GM10266 (cell line): ENCODE measurements at regions not wholly inside any gene's neighbourhood (a gene's known extent, or its start where the extent isn't known, plus 50 kb on each side); places are given as distances from the start of the nearest gene placed in this dataset.

ENCODE experiments used
- DNase-seq: peaks from one replicate; pipeline ENCODE4 v3.0.0; 2012; ENCODE audit errors: extremely low spot score
- TF ChIP-seq, protein P1 (sequence below): IDR thresholded peaks from 2 replicates; pipeline ENCODE4 v1.5.1; 2012; ENCODE audit warnings: mild to moderate bottlenecking, low read depth; ENCODE audit not compliant: control insufficient read depth, insufficient read depth; ENCODE audit errors: missing control alignments

DNA sequence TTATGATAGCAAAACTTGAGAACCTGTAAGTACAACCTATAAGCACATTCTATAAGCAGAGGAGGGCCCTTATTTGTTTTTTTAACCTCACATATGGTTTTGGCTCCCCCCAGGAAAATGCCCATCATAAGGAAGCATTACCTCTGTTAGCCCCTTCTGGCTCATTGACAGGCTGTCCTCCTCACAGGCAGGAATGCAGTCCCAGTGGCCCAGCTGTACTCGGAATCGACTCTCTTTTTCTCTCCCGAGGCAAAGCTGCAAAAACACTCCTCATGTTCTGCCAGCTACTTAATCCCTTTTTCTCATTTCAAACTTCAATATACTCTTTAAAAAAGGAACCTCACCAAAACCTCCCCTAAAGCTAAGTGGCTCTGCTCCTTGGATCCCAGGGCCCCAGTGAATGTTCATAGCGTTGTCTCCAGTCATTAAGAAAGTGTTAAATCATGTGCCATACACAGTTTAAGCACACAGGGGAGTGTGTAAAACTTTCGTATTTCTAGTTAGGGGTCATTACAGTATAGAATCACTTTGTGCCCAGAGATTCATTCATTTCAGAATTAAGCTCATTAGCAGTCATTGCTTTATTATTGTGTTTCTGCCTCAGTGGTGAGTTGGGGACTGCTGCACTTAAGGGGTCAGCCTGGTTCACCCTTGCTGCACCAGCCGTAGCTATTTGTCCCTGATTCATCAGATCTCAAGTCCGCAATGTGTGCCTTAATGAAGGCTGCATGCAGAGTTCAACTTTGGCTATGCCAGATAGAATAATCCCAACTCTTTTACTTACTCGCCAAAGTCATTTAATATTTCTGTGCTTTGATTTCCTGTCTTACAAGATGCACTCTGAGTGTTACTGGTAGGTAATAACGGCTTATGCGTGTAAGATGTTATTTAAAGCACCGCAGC is 57.6 kb downstream of the JRKL start:
- TF ChIP-seq, protein P1, sequence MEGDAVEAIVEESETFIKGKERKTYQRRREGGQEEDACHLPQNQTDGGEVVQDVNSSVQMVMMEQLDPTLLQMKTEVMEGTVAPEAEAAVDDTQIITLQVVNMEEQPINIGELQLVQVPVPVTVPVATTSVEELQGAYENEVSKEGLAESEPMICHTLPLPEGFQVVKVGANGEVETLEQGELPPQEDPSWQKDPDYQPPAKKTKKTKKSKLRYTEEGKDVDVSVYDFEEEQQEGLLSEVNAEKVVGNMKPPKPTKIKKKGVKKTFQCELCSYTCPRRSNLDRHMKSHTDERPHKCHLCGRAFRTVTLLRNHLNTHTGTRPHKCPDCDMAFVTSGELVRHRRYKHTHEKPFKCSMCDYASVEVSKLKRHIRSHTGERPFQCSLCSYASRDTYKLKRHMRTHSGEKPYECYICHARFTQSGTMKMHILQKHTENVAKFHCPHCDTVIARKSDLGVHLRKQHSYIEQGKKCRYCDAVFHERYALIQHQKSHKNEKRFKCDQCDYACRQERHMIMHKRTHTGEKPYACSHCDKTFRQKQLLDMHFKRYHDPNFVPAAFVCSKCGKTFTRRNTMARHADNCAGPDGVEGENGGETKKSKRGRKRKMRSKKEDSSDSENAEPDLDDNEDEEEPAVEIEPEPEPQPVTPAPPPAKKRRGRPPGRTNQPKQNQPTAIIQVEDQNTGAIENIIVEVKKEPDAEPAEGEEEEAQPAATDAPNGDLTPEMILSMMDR: no peak
- DNase-seq: no peak

GRCh38 chr11:96448225-96448624 is 58.4 kb downstream of the JRKL start:
- DNase-seq: no peak
- TF ChIP-seq, protein P1: no peak

DNA sequence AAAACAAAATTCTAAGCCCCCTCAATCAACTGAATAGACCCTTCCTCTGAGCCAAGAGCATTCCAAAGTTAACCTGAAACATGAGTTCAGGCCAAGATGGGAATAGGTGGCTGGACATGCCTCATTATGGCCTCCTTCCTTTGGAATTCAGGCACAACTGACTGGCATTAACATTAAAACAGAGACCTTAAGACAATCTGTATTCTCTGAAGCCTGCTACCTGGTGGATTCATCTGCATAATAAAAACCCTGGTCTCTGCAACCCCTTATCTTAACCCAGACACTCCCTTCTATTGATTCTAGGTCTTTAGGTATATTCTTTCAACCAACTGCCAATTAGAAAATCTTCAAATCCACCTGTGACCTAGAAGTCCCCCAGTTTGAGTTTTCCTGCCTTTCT is 66.3 kb downstream of the JRKL start:
- TF ChIP-seq, protein P1: no peak
- no peak for DNase-seq

GRCh38 chr11:96459751-96460150 is 69.9 kb downstream of the JRKL start:
- DNase-seq: no peak
- TF ChIP-seq, protein P1: no peak

DNA sequence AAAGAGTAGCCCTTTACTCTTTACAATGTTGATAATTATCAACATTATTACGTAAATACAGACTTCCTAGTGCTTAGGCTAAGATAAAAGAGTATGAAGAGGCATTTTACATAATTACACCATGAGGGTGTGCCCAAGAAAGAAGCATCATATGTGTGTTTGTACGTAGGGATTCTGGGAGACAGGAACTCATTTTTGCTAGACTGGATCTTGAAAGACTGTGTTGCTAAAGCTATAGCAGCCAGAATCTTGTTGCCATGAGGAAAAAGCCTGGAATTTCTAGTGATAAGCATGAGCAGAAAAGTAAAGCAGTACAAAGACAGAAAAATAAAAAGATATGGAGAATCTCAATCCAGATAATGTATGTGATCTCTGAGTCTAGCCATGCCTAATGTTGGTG is 72.1 kb downstream of the JRKL start:
- no peak for DNase-seq
- TF ChIP-seq, protein P1: no peak

GRCh38 chr11:96464700-96465307 is 75.0 kb downstream of the JRKL start:
- DNase-seq: peak; percentile 61
- TF ChIP-seq, protein P1: peak; percentile 74

- DNase-seq: no peak
- TF ChIP-seq, protein P1: no peak
These were observed 75.7 kb downstream of the JRKL start for GRCh38 chr11:96465512-96465911.
